ENCODE measurements at regions not wholly inside any gene's neighbourhood (a gene's known extent, or its start where the extent isn't known, plus 50 kb on each side); places are given as distances from the start of the nearest gene placed in this dataset.

DNA sequence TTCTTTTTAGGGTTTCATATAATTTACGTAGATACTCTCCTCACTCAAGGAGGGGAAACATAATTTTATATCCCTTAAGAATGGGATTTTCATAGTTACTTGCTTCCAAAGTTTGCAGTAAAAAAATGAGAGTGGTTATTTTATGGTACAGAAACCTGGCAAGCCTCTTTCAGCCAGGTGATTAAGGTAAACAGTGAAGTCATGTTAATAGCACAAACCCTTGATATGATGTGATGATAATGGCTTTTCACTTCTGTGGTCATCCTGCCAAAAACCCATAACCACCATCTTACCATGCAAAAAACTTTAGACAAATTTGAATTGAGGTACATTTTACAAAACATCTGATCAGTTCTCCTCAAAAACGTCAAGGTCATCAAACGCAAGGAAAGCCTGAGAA is 517.8 kb downstream of the SLITRK5 start:
- no peaks in the 10 kb centered on the region for H3K36me3 ChIP-seq (ENCODE audit: low read length)
- H3K27ac ChIP-seq (ENCODE audit: low read depth, low read length) = no peak overlapping the region
- H3K9me2 ChIP-seq (replicated peaks; ENCODE audit: insufficient read depth, low read length) = no peaks in the 10 kb centered on the region
- H3K9me3 ChIP-seq (ENCODE audit: insufficient read depth, low read length) = no peaks in the 10 kb centered on the region
- H4K20me1 ChIP-seq (ENCODE audit: low read depth, low read length) = no peaks in the 10 kb centered on the region
- H3K4me3 ChIP-seq (ENCODE audit: insufficient read depth, low read length, poor library complexity, severe bottlenecking) = no peak overlapping the region
- H3K4me2 ChIP-seq (ENCODE audit: low read depth, low read length, poor library complexity, severe bottlenecking) = no peak overlapping the region
- no peak overlapping the region for H2AFZ ChIP-seq (ENCODE audit: low read depth, low read length, severe bottlenecking)
- no peaks in the 10 kb centered on the region for H3K27me3 ChIP-seq (ENCODE audit: low read length)
- no peaks in the 10 kb centered on the region for H3F3A ChIP-seq (ENCODE audit: insufficient read depth)
- no peaks in the 10 kb centered on the region for H3K79me2 ChIP-seq (ENCODE audit: insufficient read depth, low read length)
- no peak for TF ChIP-seq EZH2phosphoT487 (conservative IDR thresholded peaks at IDR 0.05; ENCODE audit: low read length)
- TF ChIP-seq, protein P1, sequence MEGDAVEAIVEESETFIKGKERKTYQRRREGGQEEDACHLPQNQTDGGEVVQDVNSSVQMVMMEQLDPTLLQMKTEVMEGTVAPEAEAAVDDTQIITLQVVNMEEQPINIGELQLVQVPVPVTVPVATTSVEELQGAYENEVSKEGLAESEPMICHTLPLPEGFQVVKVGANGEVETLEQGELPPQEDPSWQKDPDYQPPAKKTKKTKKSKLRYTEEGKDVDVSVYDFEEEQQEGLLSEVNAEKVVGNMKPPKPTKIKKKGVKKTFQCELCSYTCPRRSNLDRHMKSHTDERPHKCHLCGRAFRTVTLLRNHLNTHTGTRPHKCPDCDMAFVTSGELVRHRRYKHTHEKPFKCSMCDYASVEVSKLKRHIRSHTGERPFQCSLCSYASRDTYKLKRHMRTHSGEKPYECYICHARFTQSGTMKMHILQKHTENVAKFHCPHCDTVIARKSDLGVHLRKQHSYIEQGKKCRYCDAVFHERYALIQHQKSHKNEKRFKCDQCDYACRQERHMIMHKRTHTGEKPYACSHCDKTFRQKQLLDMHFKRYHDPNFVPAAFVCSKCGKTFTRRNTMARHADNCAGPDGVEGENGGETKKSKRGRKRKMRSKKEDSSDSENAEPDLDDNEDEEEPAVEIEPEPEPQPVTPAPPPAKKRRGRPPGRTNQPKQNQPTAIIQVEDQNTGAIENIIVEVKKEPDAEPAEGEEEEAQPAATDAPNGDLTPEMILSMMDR (IDR thresholded peaks at IDR 0.05; ENCODE audit: insufficient read depth, low read length, poor library complexity, severe bottlenecking) = no peak
- H3K9ac ChIP-seq (ENCODE audit: low read length) = no peak overlapping the region

DNA sequence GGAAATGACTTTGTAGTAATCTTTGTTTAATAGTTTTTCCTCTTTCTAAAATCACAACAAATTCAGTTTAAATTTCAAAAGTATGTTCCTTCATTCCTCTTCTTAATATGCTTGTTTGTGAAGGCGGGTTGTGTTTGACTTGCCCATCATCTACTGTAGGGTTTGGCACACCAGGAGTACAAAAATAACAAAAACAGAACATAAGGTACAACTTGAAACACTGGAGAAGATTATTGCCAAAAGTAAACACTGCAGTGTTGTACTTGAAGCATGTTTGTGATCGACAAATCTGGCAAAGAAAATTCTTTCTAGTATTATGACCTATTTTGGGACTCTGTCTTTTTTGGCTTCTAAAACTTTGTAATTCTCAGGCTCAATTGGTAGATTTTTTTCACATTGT is 518.6 kb downstream of the SLITRK5 start:
- no peaks in the 10 kb centered on the region for H3K9me3 ChIP-seq (ENCODE audit: insufficient read depth, low read length)
- no peaks in the 10 kb centered on the region for H3K27me3 ChIP-seq (ENCODE audit: low read length)
- no peaks in the 10 kb centered on the region for H4K20me1 ChIP-seq (ENCODE audit: low read depth, low read length)
- no peaks in the 10 kb centered on the region for H3F3A ChIP-seq (ENCODE audit: insufficient read depth)
- TF ChIP-seq EZH2phosphoT487 (conservative IDR thresholded peaks at IDR 0.05; ENCODE audit: low read length) = no peak
- TF ChIP-seq, protein P1 (IDR thresholded peaks at IDR 0.05; ENCODE audit: insufficient read depth, low read length, poor library complexity, severe bottlenecking) = no peak
- H3K9ac ChIP-seq (ENCODE audit: low read length) = no peak overlapping the region
- H3K27ac ChIP-seq (ENCODE audit: low read depth, low read length) = no peak overlapping the region
- no peak overlapping the region for H3K4me2 ChIP-seq (ENCODE audit: low read depth, low read length, poor library complexity, severe bottlenecking)
- no peaks in the 10 kb centered on the region for H3K36me3 ChIP-seq (ENCODE audit: low read length)
- no peaks in the 10 kb centered on the region for H3K79me2 ChIP-seq (ENCODE audit: insufficient read depth, low read length)
- no peak overlapping the region for H3K4me3 ChIP-seq (ENCODE audit: insufficient read depth, low read length, poor library complexity, severe bottlenecking)
- H2AFZ ChIP-seq (ENCODE audit: low read depth, low read length, severe bottlenecking) = no peak overlapping the region
- no peaks in the 10 kb centered on the region for H3K9me2 ChIP-seq (replicated peaks; ENCODE audit: insufficient read depth, low read length)

DNA sequence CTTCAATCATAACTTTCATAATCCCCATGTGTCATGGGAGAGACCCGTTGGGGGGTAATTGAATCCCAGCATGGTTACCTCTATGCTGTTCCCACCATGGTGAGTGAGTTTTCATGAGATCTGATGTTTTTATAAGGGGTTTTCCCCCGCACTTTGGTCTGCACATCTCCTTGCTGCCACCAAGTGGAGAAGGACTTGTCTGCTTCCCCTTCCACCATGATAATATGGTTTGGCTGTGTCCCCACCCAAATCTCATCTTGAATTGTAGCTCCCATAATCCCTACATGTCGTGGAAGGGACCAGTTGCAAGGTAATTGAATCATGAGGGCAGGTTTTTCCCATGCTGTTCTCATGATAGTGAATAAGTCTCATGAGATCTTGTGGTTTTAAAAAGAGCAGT is 524.9 kb downstream of the SLITRK5 start:
- H3K27me3 ChIP-seq (ENCODE audit: low read length) = no peaks in the 10 kb centered on the region
- no peaks in the 10 kb centered on the region for H3K36me3 ChIP-seq (ENCODE audit: low read length)
- H4K20me1 ChIP-seq (ENCODE audit: low read depth, low read length) = no peaks in the 10 kb centered on the region
- no peak overlapping the region for H3K27ac ChIP-seq (ENCODE audit: low read depth, low read length)
- no peak overlapping the region for H3K9ac ChIP-seq (ENCODE audit: low read length)
- no peak overlapping the region for H3K4me2 ChIP-seq (ENCODE audit: low read depth, low read length, poor library complexity, severe bottlenecking)
- no peaks in the 10 kb centered on the region for H3K79me2 ChIP-seq (ENCODE audit: insufficient read depth, low read length)
- TF ChIP-seq, protein P1 (IDR thresholded peaks at IDR 0.05; ENCODE audit: insufficient read depth, low read length, poor library complexity, severe bottlenecking) = no peak
- TF ChIP-seq EZH2phosphoT487 (conservative IDR thresholded peaks at IDR 0.05; ENCODE audit: low read length) = no peak
- H3K4me3 ChIP-seq (ENCODE audit: insufficient read depth, low read length, poor library complexity, severe bottlenecking) = no peak overlapping the region
- H2AFZ ChIP-seq (ENCODE audit: low read depth, low read length, severe bottlenecking) = no peak overlapping the region
- no peaks in the 10 kb centered on the region for H3K9me2 ChIP-seq (replicated peaks; ENCODE audit: insufficient read depth, low read length)
- H3F3A ChIP-seq (ENCODE audit: insufficient read depth) = no peaks in the 10 kb centered on the region
- H3K9me3 ChIP-seq (ENCODE audit: insufficient read depth, low read length) = no peaks in the 10 kb centered on the region
